GM18508 (cell line): ENCODE measurements at regions not wholly inside any gene's neighbourhood (a gene's known extent, or its start where the extent isn't known, plus 50 kb on each side); places are given as distances from the start of the nearest gene placed in this dataset.
"Not testable (repeated sequence)": the region's sequence is repeated elsewhere in the genome, so short reads cannot be mapped to it uniquely, and the experiment has no call there.

Experiments
- ATAC-seq: cut with Tn5 transposase; IDR thresholded peaks from one replicate; pipeline ENCODE4 v1.9.1; 2021; ENCODE audit warnings: moderate number of reproducible peaks; ENCODE audit not compliant: insufficient read depth, unreplicated experiment

DNA sequence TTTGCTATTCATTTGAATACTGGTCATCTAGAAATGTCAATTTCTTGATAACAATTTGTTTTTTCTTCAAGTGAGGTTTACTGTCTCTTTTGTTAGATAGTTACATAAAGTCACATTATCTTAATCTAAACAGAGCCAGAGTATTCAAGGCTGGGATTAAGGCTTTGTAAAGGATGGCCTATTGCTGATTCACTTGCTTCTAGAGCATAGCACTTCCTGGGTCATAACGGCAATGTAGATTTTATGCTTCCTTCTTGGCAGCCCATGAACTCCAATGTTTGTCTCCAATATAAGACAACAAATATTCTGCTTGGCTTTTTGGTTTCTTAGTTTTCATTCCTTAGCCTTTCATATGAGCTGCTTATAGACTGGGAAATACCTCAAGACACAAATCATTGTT is 2007.9 kb upstream of the CDH6 start:
- ATAC-seq, result no peak

DNA sequence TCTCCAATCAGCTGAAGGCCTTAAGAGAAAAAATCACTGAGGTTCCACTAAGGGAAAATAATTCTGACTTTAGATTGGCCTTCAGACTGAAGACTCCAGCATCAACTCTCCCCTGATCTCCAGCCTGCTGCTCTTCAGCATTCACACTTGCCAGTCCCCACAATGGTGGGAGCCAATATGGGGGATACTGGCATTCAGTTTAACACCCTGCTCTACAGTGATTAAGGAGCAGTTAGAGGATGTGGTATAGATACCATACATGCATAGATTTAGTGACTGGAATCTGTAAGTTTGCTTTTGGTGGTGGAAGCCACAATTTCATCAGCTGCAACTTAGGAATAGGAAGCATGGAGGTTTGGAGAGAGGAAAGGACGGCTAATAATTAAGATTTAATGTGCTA is 2017.7 kb upstream of the CDH6 start:
- no peak for ATAC-seq

DNA sequence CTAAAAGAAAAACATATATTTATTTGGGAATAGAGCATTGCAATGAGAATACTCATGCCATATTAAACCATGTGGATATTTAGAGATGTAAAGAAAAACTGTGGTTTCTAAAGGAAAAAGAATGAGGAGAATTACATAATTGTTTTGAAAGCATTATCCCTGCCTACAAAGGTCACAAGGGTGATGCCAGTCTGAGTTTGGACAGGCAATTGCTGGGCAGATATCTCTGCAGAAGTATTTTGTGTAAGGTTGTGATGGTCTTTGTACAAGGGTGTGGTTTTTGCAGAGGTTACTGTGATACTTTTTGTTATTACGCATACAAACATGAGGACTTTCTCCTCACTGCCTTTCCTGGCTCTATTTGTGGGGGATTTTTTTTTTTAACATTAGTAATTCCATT is 2022.9 kb upstream of the CDH6 start:
- ATAC-seq, result no peak

DNA sequence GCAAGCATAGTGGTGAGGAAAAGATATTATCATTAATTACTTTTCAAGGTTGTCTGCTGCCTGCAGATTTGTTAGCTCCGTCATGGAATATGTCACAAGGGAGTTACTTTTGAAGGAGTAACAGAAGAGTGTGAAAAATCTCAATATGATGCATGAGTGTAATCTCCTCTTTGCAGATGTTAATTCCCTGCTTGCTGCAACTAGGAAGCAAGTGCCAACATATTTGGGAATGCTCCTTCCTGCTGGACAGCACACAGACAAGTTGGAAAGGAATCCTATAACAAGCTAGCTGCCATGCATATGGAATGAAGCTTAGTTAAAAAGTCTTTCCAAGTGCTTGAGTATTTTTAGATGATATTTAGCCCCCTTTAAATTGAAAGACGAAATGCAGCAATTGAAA is 2023.6 kb upstream of the CDH6 start:
- no peak for ATAC-seq

DNA sequence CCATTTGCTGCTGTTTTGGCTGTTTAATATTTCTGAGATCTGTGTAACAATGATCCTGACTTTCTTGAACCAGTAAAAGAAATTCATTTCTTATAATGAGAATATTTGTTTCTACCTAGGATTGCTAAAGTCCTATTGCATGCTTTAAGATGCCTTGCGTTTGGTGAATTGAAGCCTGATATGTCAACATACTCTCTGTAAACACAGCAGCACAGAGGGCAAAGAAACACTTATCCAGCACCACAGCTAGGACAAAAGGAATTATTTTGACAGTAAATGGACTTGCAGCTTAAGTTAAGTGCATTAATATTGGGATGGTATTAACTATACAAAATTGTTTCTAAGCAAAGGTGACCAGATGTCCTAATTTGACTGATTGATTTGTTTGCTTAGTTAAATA is 2031.2 kb upstream of the CDH6 start:
- ATAC-seq, result no peak

DNA sequence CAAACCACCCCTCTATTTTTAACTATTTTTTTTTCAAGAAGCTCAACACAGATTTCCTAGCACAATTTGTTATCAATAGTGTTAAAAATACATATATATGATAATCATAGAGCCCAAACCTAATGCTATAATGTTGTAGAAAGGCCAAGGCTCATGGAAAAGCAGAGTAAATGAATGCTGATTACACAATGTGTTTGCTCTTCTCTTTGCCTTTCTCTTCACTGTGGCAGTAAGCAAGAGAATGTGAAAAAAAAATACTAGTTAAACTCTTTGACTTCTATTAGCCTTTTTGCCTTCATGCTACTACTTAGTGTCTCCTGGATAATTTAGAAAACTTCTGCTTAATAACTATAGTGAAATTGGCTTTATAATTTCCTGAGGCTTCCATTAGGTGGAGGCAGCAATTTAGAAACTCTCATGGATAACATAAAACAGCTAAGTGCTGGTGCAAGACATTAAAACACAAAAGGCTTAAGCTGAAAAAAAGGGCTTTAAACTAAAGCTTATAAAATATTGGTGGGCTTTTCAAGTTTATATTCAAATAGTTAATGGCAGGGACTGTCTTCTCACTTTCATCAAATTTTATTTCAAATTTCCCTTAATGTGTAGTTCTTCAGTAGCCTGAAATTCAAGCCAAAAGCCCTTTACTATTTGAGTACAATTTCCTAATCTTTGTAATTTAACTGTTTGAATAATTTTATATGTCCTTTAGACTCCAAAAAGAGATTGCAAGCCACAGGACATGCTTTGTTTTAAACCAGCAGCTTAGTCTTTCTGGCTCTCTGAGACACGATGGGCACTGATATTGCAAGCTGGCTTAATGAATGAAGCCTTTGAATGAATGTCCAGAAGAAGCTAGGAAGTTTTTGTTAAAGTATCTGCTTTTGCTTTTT is 2031.8 kb upstream of the CDH6 start:
- ATAC-seq, result no peak

DNA sequence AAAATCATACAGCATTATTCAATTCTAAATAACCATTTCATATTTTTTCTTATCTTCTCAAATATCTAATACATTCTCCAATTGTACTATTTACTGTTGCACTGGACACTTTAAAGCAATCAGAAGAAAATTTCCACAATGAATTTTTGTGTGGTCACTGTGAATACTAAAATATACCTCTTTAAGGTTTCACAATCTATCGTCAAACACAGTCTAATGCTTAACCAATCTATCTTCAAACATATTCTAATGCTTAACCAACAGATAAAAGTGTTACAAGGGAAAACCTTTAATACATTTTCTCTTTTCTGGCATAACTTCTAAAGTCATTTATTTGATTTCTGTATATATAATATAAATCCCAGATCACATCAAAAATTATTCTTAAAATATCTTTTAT is 2035.5 kb upstream of the CDH6 start:
- no peak for ATAC-seq

DNA sequence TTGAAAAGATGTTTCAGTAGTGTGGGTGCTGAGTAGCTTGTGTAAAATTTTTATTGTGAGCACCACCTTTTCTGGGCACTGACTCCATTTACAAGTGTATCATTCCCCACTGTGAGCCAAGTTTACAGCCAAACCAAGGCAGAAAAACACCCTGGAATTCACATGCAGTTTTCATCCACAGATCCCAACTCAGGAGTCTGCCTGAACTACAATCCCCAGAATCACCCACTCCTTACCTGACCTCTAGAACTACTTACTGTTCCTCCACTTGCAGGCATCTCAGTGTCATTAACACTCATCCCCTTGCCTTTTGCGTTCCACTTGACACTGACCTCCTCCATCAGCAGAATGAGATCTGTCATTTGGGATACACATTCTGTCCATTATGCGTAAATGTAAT is 2042.6 kb upstream of the CDH6 start:
- ATAC-seq, result no peak

DNA sequence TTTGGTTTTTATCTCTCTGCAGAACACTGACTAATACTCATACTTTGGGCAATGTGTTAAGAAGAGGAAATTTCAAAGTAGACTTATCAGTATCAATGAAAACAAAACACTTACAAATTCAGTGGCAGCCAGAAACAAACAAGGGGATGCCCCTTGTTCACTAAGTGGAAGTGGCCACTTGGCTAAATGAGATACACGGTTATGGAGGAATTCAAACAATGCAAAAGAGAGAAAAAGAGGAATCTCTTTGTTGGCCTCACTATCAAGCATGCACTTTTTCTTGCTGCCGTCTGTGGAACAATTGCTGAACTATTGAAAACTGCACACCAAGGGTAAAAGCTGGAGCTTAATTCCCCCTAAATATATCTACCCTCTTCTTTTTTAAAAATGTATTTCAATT is 2044.9 kb upstream of the CDH6 start:
- no peak for ATAC-seq

DNA sequence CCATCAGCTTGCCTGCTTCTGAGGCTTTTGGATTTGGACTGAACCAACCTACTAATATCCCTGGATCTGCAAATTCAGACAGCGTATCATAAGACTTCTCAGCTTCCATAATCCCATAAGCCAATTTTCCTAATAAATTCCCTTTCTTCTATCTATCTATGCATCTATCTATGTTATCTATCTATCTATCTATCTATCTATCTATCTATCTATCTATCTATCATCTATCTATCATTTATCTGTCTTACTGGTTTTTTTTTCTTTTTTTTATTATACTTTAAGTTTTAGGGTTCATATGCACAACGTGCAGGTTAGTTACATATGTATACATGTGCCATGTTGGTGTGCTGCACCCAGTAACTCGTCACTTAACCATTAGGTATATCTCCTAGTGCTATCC is 2045.4 kb upstream of the CDH6 start:
- no peak for ATAC-seq

DNA sequence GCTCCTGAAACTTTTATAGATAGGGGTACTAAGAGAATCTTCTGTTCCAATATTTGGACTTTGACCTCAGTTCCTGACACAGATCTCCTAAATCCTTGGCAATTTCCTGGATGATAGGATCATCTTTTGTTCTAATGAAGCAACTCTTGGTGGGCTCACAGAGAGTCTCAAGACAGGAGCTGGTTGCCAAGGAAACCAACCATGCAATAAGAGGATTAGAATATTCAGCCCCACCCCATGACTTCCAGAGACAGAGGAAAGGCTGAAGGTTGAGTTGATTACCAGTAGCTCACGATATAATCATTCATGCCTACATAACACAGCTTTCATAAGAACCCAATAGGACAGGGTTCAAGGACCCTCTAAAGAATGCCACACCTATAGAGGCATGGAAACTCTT is 2050.2 kb upstream of the CDH6 start:
- no peak for ATAC-seq

DNA sequence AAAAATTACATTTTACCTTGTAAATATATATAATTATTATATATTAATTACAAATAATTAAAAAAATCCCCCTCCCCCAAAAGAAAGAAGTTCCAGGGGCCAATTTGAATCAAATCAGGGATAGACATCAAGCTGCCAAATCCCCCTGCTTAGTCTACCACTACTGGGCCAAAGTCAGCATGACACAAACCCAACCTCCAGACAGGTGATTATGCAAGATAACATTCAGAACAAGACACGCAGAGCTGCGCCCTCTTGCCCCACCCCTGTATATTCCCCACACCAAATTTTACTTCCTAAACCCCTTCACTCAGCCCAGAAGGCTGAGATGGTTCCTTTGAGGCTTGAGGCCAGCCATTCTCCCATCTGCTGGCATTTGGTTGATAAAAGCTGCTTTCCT is 2059.1 kb upstream of the CDH6 start:
- no peak for ATAC-seq

DNA sequence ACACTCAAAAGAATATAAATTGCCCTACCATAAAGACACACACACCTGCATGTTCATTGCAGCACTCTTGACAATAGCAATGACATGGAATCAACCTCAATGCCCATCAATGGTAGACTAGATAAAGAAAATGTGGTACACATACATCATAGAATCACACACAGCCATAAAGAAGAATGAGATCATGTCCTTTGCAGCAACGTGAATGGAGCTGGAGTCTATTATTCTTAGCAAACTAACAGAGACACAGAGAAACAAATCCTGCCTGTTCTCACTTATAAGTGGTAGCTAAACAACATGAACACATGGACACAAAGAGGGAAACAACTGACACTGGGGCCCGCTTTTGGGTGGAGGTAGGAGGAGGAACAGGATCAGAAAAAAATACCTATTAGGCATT is 2062.2 kb upstream of the CDH6 start:
- ATAC-seq, result no peak

DNA sequence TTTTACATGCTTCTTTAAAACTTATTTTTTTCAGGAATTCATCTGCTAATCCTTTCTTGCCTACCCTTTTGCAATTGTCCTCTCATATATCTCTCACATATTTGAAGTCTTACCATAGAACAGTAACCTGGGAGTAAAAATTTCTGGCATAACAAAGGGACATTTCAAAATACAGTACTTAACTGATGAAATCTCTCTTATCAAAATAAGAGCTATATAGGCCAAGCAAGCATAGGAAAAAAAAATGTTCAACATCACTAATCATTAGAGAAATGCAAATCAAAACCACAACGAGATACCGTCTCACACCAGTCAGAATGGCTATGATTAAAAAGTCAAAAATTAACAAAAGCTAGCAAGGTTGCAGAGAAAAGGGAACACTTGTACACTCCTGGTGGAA is 2062.7 kb upstream of the CDH6 start:
- no peak for ATAC-seq

DNA sequence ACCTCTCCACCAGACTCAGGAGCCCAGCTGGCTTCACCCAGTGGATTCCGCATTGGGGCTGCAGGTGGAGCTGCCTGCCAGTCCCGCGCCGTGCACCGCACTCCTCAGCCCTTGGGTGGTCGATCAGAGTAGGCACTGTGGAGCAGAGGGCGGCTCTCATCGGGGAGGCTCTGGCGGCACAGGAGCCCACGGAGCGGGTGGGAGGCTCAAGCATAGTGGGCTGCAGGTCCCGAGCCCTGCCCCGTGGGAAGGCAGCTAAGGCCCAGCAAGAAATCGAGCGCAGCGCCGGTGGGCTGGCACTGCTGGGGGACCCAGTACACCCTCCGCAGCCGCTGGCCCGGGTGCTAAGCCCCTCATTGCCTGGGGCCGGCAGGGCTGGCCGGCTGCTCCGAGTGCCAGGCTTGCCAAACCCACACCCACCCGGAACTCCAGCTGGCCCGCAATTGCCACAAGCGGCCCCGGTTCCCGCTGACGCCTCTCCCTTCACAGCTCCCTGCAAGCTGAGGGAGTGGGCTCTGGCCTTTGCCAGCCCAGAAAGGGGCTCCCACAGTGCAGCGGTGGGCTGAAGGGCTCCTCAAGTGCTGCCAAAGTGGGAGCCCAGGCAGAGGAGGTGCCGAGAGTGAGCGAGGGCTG is 2065.8 kb upstream of the CDH6 start:
- ATAC-seq, result not testable (repeated sequence)

DNA sequence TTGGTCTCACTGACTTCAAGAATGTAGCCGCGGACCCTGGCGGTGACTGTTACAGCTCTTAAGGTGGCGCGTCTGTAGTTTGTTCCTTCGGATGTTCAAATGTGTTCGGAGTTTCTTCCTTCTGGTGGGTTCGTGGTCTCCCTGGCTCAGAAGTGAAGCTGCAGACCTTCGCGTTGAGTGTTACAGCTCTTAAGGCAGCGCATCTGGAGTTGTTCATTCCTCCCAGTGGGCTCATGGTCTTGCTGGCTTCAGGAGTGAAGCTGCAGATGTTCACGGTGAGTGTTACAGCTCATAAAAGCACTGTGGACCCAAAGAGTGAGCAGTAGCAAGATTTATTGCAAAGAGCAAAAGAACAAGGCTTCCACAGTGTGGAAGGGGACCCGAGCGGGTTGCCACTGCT is 2067.0 kb upstream of the CDH6 start:
- ATAC-seq, result not testable (repeated sequence)

DNA sequence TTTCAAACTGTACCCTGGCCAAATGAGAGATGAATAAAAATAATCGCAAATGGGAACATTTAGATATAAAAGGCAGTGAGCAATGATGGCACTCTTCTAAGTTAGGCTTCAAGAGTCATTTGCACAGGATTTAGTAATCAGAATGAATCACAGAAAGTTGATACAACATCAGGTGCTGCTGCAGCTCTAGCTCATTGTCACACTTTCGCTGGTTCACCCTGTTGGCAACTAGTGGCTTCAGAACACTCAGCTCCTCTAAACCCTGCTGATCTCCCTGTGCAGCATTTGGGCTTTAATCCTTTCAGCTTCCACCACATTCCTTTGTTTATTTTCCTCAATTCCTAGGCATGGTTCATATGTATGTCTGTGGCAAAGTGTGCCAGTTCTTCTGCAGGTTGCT is 2071.2 kb upstream of the CDH6 start:
- no peak for ATAC-seq

DNA sequence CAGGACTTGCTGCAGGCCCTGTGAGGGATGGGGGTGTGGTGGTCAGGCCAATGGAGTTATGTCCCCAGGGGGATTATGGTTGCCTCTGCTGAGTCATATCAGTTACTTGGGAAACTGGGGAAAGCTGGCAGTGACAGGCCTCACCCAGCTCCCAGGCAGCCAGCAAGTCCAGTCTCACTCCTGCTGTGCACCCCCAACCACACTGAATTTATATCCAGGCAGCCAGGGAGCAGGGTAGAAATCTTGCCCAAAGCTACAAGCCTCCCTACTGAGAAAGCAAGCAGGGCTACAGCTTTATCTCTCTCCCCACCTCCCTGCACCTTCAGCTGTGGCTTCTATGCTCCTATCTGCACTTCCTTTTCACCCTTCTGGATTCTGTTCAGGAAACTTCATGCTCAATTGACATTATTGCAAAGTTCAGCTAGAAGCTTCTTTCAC is 2076.0 kb upstream of the CDH9 start:
- no peak for ATAC-seq

DNA sequence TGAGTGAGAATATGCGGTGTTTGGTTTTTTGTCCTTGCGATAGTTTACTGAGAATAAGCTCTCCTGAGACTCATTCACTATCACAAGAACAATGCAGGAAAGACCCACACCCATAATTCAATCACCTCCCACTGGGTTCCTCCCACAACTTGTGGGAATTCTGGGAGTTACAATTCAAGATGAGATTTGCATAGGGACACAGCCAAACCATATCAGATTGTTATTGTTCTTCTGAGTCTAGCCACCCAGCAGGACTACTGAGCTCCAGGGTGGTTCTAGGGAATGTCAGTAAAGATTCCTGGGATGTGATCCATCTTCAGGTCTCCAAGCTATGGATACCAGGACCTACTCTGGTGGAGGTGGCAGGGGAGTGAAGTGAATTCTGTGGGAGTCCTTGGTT is 2075.1 kb upstream of the CDH9 start:
- ATAC-seq, result no peak

DNA sequence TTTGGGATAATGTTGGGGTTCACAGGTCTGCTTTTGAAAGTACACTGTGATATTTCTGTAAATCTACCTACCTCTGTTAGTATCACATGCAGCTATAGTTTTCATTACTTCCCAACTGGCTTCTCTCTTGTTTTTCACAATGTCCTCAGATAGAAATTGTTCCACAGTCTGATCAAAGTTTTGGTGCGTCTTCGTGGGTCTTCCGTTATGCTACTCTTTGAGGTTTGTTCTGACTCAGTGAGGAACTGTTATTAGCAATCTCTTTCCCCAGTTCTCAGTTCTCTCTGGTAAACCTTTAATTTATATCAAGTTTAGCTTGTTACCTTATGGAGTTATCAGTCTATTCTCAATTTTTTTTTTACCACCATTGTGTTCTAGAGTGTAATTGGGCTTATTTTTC is 2061.2 kb upstream of the CDH9 start:
- no peak for ATAC-seq

DNA sequence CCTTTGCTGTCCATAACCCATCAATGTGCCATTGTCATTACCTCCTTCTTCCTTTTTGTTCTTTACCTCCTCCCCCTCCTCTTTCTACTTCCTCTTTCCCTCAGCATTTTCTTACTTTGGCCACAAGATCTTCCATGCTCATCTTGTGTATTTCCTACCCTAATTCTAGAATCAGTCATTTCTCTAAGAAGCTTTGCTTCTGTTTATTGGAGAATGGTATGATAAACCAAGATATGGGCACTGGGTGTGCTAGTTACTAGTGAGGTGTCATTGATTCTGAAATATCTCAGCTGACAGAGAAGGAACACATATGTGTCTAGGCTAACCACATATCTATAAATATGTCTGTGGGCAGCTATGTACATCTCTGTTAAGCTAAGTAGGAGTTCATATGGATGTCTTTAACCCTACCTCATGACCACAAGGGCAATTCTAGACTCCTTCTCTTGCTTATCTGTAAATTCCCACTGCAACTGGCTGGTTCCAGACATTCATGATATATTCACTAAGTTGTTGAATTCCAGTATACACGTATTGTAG is 2051.3 kb upstream of the CDH9 start:
- ATAC-seq, result no peak

DNA sequence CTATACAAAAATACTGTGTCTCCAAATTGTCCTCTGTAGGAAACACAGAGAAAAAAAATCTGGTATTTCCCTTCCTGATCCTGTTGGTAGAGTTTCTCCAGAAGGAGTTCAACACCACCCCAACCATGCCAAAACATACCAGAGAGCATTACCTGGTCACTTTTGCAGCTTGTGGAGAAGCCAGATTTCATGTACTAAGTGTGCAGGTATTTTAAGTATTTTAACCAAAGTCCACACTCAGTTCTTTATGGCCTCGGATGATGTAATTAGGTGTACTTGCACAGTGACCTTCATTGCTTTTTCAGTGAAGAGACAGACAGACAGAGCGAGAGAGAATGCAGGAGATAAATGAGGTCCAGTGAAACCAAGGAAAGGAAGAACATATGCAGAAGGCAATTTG is 2046.8 kb upstream of the CDH9 start:
- ATAC-seq, result no peak
